HepG2 (cell line): ENCODE measurements at regions not wholly inside any gene's neighbourhood (a gene's known extent, or its start where the extent isn't known, plus 50 kb on each side); places are given as distances from the start of the nearest gene placed in this dataset.

Source experiments
- FOXC1 ChIP-seq: sonication (generic); formaldehyde crosslinking; IDR thresholded peaks from 2 replicates; pipeline ENCODE4 v1.8.0; 2022; ENCODE audit warnings: mild to moderate bottlenecking, missing genetic modification reagents, borderline replicate concordance
- GMEB2 ChIP-seq: IDR thresholded peaks from 2 replicates; pipeline ENCODE4 v1.6.1; 2016; ENCODE audit warnings: missing biosample characterization, missing genetic modification reagents, low read depth
- NCOA2 ChIP-seq: sonication (generic); formaldehyde crosslinking; IDR thresholded peaks from 2 replicates; pipeline ENCODE4 v1.8.0; 2022; ENCODE audit warnings: inconsistent platforms
- NR3C1 ChIP-seq: sonication (generic); formaldehyde crosslinking; IDR thresholded peaks from 2 replicates; pipeline ENCODE4 v1.4.0; 2020; ENCODE audit warnings: missing genetic modification reagents
- ZNF281 ChIP-seq: sonication (generic); formaldehyde crosslinking; IDR thresholded peaks from 2 replicates; pipeline ENCODE4 v1.4.0; 2020; ENCODE audit warnings: missing genetic modification reagents, borderline replicate concordance
- ZNF354B ChIP-seq: sonication (generic); formaldehyde crosslinking; IDR thresholded peaks from 2 replicates; pipeline ENCODE4 v1.8.0; 2022; ENCODE audit warnings: mild to moderate bottlenecking, missing genetic modification reagents
- ZNF510 ChIP-seq: sonication (generic); formaldehyde crosslinking; IDR thresholded peaks from 2 replicates; pipeline ENCODE4 v1.4.0; 2020; ENCODE audit warnings: low read depth, mild to moderate bottlenecking, missing genetic modification reagents
- TF ChIP-seq, protein P1 (sequence below): sonication (generic); formaldehyde crosslinking; IDR thresholded peaks from 2 replicates; pipeline ENCODE4 v1.9.0; 2022; ENCODE audit warnings: missing genetic modification reagents, mild to moderate bottlenecking, borderline replicate concordance

DNA sequence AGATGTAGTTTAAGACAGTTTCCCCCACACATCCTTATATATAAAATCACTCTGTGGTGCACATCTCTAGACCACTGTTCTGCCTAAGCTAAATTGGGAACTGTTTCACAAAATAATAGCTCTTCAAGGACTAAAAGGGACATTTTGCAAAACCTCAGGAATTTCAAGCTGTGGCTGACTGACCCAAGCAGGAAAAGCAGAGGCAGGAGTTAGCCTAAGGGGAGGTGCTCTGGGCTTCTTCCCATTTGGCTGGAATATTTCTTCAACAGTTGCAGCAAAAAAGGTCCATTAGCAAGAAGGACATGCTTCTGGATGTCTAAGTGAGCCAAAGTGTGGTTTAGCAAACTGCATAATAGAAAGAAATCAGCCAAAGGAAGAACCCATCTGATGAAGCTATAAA, 551.2 kb upstream of the ANKRD30A start:
- TF ChIP-seq ZNF354B (CRISPR knock-in tag) (no peak), GMEB2 (CRISPR knock-in tag) (no peak), ZNF281 (no peak), NCOA2 (CRISPR knock-in tag) (no peak), NR3C1 (CRISPR knock-in tag) (no peak), FOXC1 (no peak), ZNF510 (CRISPR knock-in tag) (no peak)
- TF ChIP-seq, protein P1, sequence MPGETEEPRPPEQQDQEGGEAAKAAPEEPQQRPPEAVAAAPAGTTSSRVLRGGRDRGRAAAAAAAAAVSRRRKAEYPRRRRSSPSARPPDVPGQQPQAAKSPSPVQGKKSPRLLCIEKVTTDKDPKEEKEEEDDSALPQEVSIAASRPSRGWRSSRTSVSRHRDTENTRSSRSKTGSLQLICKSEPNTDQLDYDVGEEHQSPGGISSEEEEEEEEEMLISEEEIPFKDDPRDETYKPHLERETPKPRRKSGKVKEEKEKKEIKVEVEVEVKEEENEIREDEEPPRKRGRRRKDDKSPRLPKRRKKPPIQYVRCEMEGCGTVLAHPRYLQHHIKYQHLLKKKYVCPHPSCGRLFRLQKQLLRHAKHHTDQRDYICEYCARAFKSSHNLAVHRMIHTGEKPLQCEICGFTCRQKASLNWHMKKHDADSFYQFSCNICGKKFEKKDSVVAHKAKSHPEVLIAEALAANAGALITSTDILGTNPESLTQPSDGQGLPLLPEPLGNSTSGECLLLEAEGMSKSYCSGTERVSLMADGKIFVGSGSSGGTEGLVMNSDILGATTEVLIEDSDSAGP (CRISPR knock-in tag) = no peak
